Amniotic stem cell (primary cell): ENCODE measurements at regions not wholly inside any gene's neighbourhood (a gene's known extent, or its start where the extent isn't known, plus 50 kb on each side); places are given as distances from the start of the nearest gene placed in this dataset.

ENCODE experiments used
- DNase-seq: peaks from one replicate; lab custom pipeline; 2025; lab: John Stamatoyannopoulos, UW

DNA sequence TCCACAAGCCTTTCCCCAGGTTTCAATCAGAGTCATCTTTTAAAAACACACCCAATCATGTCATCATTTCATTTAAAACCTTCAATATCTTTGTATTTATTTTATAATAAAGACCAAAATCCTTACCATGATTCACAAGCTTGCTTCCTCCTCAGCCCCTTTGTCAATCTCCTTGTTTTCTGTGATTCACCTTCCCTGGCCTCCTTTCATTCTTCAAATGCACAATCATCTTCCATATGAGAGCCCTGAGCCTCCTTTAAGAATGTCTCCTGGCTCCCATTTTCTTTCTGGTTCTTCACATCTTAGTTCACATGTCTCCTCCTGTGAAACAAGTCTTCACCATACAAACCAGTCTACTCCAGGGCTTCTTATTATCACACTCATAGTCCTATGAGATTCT is 904.0 kb downstream of the SORCS3 start:
- DNase-seq: no peak

GRCh38 chr10:105540381-105540780 is 899.3 kb downstream of the SORCS3 start:
- DNase-seq: no peak

- DNase-seq: no peak
These were observed 897.8 kb downstream of the SORCS3 start for GRCh38 chr10:105538874-105539273.

DNA sequence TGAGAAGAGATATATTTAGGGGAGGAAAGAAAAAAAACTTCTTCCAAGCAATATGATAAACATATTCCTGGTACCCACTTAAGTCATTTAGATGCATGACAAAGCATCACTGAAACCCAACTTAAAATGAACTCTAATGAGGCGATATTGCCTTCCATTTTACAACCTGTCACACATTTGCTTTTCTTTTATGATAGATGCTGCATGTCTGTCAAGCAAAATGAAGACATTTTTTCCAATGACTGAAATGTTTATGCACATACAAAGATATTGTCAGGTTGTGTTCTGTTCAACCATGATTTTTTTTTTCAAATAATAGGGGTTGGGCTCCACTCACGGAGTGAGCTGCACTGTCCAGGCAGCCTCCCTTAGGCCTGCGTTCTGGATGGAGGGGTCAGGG is 894.4 kb downstream of the SORCS3 start:
- no peak for DNase-seq

DNA sequence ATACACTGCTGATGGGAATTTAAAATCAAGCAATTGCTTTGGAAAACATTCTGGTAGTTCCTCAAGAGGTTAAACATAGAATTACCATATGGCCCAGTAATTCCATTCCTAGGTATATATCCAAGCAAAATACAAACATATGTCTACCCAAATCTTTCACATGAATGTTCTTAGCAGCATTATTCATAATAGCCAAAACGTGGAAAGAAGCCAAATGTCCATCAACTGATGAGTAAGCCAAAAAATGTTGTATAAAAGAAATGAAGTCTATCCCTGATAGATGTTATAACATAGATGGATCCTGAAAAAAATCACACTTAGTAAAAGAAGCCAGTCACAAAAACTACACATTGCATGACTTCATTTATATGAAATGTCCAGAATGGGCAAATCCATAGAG is 893.0 kb downstream of the SORCS3 start:
- DNase-seq: no peak

- DNase-seq: no peak
These were observed 875.4 kb downstream of the SORCS3 start for GRCh38 chr10:105516511-105516910.

DNA sequence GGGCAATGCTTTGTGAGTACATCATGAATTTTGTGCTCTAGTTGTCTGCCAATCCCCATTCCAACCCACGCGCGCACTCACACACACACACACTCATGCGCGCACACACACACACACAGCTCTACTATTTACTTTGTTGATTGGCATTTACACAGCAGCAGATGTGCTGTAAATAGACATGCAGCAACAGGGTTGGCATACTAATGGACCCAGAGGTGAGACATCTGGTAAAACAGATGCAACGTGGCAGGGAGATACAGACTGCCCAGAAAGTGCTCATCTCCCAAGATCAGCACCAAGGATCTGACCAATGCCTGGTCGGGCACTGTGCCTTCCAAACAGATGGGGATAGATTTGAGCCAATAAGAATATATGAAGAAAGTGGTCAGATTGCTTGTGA is 873.0 kb downstream of the SORCS3 start:
- DNase-seq: no peak

- DNase-seq: no peak
These were observed 868.4 kb downstream of the SORCS3 start for GRCh38 chr10:105509517-105509916.

DNA sequence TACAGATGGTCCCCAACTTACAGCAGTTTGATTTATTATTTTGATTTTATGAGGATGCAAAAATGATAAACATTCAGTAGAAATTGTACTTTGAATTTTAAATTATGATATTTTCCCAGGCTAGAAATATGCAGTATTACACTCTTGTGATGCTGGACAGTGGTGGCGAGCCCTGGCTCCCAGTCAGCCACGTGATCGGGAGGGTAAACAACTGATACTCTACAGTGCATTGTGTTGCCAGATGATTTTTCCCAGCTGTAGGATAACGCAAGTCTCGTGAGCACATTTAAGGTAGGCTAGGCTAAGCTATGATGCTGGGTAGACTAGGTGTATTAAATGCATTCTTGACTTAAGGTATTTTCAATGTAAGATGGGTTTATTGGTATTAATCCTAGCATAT is 865.2 kb downstream of the SORCS3 start:
- no peak for DNase-seq

GRCh38 chr10:105503714-105504113 is 862.6 kb downstream of the SORCS3 start:
- no peak for DNase-seq

DNA sequence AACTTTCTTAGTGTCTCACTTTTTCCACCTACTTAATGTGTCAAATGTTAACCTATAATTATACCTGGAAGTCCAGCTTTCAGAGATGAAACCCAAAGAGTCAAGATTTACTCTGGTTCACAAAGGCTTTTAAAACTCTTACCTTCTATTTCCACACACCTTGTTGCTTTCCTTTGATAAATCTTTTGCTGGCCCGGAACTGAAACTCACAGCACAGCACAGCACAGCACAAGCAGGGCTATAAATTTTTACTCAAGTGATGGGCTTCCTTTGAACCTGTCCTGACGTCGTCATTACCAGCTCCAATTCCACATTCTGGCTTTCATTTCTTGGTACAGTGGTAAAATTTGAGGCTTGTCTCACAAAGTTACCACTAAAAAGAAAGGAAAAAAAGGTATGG is 861.0 kb downstream of the SORCS3 start:
- DNase-seq: no peak

- no peak for DNase-seq
These were observed 853.9 kb downstream of the SORCS3 start for GRCh38 chr10:105494944-105495343.

GRCh38 chr10:105494303-105494702 is 853.2 kb downstream of the SORCS3 start:
- DNase-seq: no peak

GRCh38 chr10:105473170-105473569 is 832.1 kb downstream of the SORCS3 start:
- DNase-seq: no peak

DNA sequence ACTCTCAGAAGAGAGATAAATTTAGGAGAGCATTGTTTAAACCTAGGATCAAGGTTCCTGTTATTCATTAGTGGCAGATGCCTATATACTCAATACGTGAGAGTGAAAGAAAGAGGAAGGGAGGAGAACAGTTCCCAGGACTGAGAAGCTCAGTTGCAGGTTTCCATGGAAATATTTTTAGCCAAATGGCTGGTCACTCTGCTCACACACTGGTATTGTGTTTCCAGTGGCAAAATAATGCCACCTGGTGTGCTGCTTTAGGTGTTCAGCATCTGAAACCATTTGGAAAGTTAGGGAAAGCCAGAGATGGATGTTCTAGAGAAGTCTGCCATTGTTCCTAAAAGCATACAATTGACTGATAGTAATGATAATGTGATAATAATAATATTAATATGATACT is 827.7 kb downstream of the SORCS3 start:
- no peak for DNase-seq

DNA sequence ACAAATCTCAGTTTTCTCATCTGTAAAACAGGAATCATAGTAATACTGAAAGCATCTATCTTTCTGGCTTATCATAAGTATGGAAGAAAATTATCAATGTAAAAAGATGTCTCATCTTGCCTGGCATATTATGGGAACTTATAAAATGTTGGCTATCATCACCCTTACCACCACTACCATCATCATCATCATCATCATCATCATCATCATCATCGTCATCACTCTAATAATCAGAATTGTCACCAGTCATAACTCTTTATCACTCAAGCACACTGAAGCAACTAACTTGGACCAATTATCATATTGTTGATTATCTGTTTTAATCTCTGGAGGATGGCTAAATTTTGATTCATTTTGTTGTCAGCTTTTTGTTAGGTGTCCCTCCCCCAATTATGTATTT is 825.4 kb downstream of the SORCS3 start:
- no peak for DNase-seq

DNA sequence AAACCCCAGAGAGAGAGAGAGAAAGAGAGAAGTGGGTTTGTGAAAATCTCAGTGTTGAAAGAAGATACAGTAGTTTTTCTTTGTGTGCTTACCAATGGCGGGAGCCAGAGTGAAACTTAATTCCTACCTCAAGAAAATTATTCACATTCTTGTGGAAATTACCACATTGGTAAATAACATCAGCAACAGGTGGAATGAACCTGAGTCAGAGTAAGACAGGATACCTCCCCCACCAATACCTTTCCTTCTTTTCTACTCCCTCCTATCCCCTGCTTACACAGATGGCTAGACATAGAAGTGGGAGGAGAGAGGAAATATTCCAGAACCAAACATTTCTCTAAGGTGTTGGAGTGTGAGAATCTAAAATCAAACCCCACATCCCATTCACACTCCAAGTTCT is 793.9 kb downstream of the SORCS3 start:
- no peak for DNase-seq

DNA sequence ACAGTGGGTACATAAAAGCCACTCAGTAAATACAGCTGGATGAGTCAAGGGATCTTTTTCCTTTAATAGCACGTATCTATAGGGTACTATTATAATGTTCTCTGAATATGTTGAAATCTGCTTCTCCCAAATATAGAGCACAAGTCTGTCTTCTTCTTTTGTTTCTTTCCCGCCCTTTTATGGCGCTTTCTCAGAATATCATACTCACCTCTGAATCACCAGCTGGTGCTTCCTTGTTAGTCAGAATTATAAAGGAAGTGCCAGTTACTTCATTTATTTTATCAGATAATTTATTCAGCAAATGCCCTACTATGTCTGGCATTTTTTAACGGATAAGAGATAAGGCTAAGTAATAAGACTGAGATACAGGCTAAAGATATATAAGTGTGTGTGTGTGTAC is 772.9 kb downstream of the SORCS3 start:
- DNase-seq: no peak

GRCh38 chr10:105409370-105409769 is 768.3 kb downstream of the SORCS3 start:
- no peak for DNase-seq

DNA sequence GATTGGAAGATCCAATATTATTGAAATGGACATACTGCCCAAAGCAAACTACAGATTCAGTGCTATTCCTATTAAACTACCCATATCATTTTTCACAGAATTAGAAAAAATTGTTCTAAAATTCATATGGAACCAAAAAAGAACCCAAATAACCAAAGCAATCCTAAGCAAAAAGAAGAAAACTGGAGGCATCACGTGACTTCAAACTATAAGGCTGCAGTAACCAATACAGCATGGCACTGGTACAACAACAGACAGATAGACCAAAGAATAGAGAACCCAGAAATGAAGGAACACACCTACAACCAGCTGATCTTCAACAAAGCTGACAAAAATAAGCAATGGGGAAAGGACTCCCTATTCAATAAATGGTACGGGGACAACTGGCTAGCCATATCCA is 765.4 kb downstream of the SORCS3 start:
- no peak for DNase-seq

GRCh38 chr10:105398202-105398601 is 757.1 kb downstream of the SORCS3 start:
- DNase-seq: no peak

DNA sequence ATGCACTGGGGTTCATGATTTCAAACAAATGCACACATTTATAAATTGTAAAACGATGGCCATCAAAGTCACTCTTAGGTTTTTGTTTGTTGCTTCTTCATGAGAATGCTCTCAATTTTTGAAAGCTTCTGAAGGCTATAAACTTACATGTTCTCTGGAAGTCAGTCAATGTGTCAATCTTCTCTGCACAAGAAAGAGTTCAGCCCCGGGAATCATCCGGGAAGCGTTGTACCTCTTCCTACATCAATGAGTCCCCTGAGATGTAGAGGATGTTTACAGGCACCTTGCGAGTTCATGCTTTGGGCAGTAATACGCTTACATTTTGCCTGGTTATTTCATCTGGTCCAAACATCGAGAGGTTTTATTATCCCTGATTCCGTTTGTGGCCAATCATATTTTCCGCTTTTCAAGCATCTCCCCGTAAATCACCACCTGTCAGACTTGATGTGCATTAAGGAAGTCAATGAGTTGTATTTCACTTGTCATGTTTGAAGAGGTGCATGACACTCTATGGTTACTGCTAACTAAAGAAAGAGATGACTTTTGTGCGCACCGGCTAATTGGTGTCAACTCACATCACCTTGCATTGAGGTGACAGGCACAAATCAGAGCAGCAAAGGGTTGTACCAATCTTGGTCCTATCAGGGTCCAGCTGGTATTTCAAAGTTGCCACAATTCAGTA is 750.7 kb downstream of the SORCS3 start:
- no peak for DNase-seq

- no peak for DNase-seq
These were observed 746.9 kb downstream of the SORCS3 start for GRCh38 chr10:105387971-105388370.

DNA sequence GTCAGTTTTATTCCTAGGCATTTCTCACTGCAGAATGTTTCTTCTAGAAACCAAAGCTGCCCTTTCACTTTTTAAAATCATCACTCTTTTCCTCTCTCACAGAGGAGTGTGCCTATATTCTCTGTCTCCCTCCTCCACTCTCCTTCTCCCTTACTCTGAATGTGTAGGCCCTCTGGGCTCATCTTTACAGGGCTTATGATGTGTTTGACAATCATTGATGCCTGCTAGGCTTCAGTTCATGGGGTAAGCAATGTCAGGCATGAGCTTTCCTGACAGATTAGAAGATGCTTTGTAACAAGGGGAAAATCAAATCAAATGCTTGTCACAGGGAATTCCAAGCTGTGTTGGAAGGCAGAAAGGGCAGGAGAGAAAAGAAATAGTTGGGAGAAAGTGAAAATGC is 742.9 kb downstream of the SORCS3 start:
- no peak for DNase-seq

DNA sequence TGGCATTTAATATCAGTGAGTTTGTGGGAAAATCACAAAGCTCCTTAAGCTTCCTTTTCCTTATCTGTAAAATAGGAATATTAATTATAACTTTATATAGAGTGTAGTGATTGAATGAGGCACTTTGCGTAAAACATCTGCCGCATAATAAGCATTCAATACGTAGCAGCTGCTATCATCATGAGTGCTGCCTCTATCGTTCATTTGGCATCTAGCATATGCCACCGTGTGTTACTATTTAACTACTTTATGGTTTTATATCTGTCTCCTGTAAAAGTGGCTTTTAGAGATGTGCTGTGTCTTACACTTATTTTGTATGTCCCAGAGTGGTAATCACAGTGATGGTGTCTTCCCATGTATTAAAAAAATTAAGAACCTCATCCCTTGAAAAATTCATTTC is 729.6 kb downstream of the SORCS3 start:
- DNase-seq: no peak
